ENCODE measurements at regions not wholly inside any gene's neighbourhood (a gene's known extent, or its start where the extent isn't known, plus 50 kb on each side); places are given as distances from the start of the nearest gene placed in this dataset.
"Not testable (repeated sequence)": the region's sequence is repeated elsewhere in the genome, so short reads cannot be mapped to it uniquely, and the experiment has no call there.

DNA sequence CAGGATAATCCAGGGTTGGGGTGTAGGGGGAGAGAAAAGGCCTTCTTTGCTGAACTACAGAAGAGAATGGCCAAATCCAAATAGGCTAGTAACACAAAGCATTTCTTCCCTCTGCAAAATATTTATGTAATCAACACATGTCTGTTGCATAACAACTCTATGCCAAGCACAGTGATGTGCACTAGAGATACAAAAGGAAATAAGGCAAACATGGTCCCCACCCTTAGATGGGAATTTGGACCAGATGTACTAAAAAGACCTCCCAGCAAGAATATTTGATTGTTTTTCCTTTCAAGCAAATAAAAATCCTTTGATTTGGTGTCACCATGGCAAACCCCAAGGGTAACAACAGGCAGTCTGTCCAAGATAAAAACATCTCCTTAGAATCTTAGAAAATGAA is 177.6 kb upstream of the FGF13 start:
- no peak for FAIRE-seq
- no peak for DNase-seq (ENCODE audit: extremely low spot score, insufficient read length, low read depth)

DNA sequence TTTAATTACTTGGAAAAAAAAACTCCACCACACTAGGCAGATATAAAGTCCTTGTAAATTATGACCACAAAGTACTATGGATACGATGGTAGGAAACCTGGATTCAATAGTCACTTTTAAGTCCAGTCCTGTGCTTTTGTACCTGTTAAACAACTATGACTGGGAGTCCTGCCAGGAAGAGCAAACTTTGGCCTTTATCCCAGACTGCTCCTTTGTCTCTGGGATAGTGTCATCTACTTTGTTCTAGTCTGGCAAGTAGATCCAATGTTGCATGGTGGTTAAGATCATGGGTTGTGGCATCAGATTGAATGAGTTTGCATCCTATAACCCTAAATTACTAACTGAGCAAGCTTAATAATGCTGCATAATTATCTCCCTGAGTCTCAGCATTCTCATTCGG is 175.3 kb upstream of the FGF13 start:
- FAIRE-seq = no peak
- no peak for DNase-seq (ENCODE audit: extremely low spot score, insufficient read length, low read depth)

DNA sequence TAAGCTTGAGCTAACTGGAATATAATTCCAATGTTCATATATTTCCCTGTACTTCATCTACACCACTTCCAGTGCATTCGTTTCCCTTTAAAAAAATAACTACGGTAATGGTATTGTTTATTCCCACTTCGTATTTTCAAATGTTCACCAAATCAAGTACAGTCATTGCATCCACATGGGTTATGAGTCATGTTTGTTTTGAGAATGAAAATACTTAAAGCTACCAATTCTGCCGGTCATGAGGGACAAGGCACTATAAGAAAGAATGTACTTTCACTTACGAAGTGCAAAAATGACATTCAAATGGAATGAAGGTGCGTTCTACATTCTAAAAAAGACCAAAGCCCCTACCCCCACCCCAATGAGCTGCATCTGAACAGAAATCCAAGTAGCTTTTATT is 174.4 kb upstream of the FGF13 start:
- FAIRE-seq = no peak
- no peak for DNase-seq (ENCODE audit: extremely low spot score, insufficient read length, low read depth)

DNA sequence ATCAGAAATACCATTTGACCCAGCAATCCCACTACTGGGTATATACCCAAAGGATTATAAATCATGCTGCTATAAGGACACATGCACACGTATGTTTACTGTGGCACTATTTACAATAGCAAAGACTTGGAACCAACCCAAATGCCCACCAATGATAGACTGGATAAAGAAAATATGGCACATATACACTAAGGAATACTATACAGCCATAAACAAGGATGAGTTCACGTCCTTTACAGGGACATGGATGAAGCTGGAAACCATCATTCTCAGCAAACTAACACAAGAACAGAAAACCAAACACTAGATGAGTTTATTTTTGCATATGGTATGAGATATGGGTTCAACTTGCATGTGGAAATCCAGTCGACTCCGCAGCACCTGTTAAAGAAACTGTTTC is 168.8 kb upstream of the FGF13 start:
- DNase-seq (ENCODE audit: extremely low spot score, insufficient read length, low read depth); FAIRE-seq: not testable (repeated sequence)

DNA sequence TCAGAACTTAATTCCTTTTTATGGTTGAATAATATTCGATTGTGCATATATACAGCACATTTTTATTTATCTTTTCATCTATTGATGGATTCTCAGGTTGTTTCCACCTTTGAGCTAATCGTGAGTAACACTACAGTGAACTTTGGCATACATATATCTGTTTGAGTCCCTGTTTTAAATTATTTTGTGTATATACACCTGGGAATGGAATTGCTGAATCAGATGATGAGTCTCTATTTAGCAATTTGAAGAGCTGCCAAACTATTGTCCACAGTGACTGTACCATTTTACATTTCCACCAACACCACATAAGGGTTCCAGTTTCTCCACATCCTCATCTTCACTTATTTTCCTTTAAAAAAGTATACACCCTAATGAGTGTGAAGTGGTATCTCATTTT is 166.2 kb upstream of the FGF13 start:
- no peak for DNase-seq (ENCODE audit: extremely low spot score, insufficient read length, low read depth)
- FAIRE-seq = no peak

DNA sequence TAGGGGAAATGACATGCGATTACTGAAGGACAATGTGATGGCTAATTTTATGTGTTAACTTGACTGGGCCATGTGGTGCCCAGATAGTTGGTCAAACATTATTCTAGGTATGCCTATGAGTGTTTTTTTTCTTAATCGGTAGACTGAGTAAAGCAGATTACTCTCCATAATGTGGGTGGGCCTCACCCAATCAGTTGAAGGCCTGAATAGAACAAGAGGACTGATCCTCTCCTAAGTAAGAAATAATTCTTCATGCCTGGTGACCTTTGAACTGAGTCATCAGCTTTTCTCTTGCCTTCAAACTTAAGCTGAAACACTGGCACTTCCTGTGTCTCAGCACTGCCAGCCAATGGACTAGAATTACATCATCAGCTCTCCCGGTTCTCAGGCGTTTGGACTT is 164.0 kb upstream of the FGF13 start:
- DNase-seq (ENCODE audit: extremely low spot score, insufficient read length, low read depth) (no peak), FAIRE-seq (no peak)

DNA sequence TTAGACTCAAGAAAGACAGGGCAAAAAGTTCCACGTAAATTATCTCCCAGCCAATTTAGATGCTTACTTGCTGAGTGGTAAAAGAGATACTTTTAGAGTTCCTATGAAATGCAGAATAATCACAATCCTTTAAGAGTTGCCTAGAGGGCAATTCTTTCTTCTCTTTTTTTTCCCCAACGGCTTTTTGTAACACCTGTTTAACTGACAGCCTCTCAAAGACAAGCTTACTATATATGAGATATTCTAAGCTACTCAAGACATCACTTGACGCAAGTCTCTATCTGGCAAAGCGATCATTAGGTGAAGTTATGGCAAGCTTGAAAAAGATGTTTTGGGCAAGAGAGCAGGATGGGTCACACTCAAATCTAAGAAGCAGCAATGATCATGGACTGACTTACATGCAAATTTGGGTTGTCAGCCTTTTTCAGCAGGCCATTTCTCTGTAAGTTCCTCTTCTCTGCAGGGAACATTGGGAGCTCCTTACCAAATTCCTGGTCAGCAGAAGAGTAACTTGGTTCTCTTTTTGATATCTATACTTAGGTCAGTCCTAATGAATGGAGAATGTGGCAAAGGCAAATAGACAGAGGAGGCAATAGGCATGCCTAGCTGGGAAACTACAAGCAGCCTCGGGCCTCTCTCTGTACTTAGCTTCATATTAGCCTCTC is 162.9 kb upstream of the FGF13 start:
- no peak for FAIRE-seq
- no peak for DNase-seq (ENCODE audit: extremely low spot score, insufficient read length, low read depth)

DNA sequence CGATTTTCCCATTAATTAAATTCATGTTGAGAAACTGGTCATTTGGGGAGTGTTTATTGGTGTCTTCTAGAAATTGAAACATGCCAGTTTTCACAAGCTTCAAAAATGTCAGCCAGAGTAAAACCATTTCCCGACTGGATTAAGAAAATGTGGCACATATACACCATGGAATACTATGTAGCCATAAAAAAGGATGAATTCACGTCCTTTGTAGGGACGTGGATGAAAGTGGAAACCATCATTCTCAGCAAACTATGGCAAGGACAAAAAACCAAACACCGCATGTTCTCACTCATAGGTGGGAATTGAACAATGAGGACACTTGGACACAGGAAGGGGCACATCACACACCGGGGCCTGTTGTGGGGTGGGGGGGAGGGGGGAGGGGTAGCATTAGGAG is 162.1 kb upstream of the FGF13 start:
- FAIRE-seq; DNase-seq (ENCODE audit: extremely low spot score, insufficient read length, low read depth): not testable (repeated sequence)

DNA sequence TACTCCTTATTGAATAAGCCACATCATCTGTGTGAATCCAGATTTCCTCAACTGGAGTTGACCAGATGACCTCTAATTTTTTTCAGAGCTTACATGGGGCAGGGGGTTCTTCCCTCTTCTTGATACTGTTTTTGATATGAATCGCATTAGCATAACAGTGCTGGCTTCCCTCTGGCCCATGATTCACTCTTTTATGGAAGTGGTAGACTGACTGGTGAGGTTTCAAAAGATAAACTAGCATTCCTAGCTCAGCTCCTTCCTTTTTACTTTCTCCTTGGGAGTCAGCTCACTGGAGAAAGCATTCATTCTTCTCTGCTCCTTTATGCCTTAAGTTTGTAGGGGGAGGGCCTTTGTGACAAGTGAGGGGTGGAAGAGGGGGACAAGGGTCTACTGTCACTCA is 161.0 kb upstream of the FGF13 start:
- FAIRE-seq (no peak), DNase-seq (ENCODE audit: extremely low spot score, insufficient read length, low read depth) (no peak)

DNA sequence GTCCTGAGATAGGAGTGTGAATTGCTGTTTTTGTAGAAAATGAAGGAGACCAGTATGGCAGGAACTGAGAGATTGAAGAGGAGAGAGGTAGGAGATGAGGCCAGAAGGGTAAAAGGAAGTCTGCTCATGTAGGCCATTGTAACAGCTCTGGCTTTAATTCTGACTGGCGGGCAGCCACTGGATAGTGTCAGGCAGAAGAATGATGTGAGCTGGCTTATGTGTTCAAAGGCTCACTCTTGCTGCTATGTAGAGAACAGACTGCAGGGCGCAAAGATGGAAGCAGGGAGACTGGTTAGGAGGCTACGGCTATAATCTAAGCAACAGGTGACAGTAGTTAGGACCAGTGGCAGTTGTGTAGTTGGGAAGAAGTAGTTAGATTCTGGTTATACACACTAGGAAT is 160.2 kb upstream of the FGF13 start:
- DNase-seq (ENCODE audit: extremely low spot score, insufficient read length, low read depth) = no peak
- FAIRE-seq = no peak

DNA sequence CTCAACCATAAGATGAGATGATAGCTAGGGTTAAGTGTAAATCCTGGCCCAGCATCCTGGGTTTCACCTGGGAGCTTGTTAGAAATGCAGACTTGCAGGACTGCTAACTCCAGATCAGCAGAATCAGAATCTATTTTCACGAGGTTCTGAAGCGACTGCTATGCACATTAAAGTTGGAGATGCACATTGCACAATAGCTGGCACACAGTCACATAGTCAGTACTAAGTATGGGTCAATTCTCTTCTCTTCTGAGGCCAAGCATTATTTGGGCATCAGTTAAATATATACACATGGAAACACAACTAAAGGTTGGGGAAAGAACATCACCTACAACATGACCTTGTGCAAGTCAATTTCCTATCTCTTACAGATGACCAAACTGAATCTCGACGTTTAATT is 155.1 kb upstream of the FGF13 start:
- FAIRE-seq = no peak
- no peak for DNase-seq (ENCODE audit: extremely low spot score, insufficient read length, low read depth)

DNA sequence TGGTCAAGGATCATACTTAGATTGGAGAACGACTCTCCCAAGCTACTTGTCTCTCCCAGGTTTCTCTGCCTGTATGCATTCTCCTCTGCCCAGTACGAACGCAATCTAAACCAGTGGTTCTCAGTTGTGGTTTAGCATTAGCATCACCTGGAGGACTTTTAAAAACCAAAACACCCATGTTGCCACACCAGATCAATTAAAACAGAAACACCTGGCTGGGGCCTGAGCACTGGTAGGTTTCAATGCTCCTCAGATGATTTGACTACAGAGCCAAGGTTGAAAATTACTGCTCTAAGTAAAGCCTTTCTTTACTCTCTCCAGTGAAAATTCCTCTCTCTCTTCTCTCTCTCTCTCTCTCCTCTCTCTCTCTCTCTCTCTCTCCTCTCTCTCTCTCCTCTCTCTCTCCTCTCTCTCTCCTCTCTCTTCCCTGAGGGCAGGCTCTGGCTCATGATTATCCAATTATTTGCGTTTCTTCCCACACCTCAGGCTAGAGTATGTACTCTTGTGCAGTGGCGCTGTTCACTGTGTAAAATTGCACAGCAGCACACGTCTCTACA is 153.7 kb upstream of the FGF13 start:
- DNase-seq (ENCODE audit: extremely low spot score, insufficient read length, low read depth) = no peak
- FAIRE-seq = no peak

DNA sequence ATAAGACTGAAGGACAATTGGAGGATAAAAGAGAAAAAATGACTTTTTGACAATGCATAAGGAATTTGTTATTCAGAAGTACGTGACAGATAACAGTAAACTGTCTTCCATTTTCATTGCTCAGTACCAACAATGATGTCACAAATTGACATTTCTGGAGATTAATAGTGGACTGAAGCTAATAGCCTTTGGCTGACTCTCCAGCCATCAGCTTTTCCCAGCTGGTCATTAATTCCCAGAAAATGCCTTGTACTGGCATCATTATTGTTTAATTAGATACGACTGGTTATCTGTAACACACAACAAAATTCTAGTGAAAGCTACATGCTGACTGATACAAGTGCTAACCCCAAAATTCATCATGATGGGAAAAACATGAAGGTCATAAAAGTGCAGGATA is 147.9 kb upstream of the FGF13 start:
- DNase-seq (ENCODE audit: extremely low spot score, insufficient read length, low read depth) (no peak), FAIRE-seq (no peak)

DNA sequence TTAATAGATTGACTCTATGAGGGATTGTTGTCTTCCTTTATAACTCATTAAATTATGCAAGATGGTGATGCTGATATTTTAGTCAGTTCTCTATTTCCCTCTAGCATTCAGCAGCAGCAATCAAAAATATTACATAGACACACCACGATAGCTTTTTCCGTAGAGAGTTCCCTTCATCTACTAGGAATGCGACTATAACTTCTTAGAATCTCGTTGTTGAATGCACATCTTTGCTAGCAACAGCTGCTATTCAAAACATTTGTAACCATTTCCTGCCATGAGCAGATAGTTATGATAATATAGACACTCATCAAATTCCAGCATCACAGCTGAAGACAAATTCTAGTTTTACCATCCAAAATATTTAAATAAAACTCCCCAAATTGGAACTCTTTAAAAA is 147.4 kb upstream of the FGF13 start:
- DNase-seq (ENCODE audit: extremely low spot score, insufficient read length, low read depth) = no peak
- FAIRE-seq = no peak

DNA sequence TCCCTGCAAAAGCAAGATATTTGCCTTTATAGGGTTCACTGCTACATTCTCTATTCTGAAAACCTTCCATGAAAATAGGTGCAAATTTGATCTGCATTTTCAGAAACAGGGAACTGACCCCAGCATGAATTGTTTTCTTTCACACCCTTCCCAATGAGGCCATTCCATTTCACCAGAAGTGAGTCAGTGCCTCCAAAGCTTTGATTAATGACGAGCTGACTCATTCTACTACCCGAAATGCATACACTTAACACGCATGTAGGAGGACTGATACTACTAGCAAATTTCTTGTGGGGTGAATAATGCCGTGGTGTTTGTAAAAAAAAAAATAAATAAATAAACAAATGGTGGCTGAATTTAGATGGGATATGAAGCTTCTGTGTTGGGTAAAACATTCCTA is 146.9 kb upstream of the FGF13 start:
- DNase-seq (ENCODE audit: extremely low spot score, insufficient read length, low read depth) (no peak), FAIRE-seq (no peak)

DNA sequence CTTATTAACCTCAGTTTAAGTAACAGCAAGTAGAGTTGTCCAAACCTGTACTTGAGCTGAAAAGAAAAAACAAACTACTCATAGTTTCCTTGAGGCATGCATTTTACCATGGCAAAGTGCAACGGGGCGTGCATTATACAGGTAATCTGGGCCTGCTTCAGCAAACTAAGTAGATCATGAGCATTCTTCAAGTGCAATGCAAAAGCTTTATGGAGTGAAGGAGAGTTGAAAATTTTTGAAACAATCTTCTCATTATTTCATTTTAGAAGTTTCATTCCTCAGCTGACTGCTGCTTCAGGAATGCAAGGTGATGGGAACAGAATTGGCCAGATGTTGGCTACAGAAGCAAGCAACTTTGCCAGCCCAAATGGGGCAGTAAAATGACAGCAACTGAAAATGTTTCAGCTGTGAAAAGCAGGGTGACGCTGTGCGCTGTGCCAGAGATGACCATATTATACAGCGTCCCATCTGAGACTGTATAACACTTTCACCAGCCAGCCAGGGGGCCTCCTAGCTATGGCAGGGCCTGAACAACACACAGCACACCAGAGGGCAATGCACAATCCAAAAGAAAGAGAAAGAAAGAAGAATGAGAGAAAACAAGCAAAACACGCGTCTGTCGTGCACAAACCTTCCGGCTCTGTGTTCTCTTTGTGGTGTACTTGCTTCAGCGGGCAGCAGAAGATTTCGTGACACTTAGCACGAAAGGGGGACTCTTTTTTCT is 145.5 kb upstream of the FGF13 start:
- DNase-seq (ENCODE audit: extremely low spot score, insufficient read length, low read depth) = no peak
- FAIRE-seq = no peak

DNA sequence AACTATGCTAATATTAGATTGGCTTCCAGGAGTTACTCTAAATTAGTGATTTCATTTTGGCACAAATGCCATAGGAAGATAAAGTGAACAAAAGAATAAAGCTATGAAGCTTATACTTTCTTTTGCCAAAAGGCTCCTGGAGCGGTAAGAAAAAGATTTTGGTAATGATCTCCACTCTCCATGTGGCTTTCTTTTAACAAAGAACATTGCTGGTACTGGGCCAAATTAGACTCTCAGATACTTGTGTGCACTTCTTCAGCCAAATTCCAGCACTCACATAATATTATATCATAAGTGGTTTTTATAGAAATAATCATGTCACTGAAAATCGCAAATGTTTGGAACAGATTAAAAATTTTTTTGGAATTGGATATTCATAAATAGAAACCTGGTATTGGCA is 142.4 kb upstream of the FGF13 start:
- no peak for FAIRE-seq

DNA sequence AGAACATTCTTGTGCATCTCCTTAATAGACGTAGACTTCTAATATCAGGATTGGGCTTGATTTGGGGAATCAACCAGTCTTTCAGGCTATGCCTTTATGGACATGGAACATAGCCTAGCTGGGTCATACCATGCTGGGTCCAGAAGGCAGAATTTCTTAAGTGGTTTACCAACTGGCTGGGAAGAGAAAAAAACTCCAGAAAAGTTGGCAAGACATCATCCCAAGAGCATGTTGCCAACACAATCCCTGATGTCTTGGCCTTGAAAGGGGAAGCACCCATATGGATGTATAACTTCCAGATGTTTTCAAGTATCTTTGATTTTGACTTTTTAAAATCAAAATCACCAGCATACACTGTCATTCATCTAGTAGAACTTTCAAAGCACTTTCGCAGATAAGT is 138.0 kb upstream of the FGF13 start:
- FAIRE-seq (no peak), DNase-seq (ENCODE audit: extremely low spot score, insufficient read length, low read depth) (no peak)

More for the DNA sequence above, 142.4 kb upstream of the FGF13 start:
- DNase-seq (ENCODE audit: extremely low spot score, insufficient read length, low read depth) = no peak

DNA sequence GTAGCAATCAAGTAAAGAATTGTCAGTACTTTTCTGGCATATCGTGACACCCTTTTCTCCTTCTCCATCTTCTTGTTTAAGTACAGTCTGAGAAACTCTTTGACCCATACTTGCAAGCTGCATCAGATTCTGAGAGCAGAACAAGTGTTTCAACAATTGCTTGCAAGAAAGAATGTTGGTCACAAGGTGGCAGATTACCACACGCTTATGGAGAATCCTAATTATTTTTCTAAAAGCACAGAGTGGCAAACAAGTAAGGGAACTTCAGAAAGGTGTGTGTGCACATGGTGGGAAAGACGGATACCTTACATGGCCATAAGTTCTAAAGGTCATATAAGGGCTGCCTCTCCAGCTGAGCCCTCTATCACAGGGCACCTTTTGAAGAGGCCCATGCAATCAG is 136.4 kb upstream of the FGF13 start:
- no peak for FAIRE-seq
- DNase-seq (ENCODE audit: extremely low spot score, insufficient read length, low read depth) = no peak

DNA sequence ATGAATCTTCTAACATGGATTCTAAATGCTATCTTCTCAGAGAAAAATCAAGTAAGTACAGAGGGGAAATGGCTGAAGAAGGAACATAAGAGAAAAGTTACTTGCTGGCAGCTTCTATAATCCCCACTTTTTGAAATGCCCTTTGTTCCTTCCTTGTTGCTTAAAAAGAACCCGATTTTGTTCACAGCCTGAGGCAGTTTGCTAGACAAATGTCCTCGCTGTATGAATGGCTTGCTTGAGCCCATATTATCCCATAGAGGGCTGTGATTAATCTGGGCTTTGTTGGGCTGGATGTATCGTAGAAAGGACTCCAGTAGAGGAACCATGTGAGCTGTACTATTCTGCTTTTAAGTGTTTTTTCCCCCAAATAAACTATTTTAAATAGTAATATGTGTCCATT is 134.3 kb upstream of the FGF13 start:
- DNase-seq (ENCODE audit: extremely low spot score, insufficient read length, low read depth) = no peak
- no peak for FAIRE-seq

DNA sequence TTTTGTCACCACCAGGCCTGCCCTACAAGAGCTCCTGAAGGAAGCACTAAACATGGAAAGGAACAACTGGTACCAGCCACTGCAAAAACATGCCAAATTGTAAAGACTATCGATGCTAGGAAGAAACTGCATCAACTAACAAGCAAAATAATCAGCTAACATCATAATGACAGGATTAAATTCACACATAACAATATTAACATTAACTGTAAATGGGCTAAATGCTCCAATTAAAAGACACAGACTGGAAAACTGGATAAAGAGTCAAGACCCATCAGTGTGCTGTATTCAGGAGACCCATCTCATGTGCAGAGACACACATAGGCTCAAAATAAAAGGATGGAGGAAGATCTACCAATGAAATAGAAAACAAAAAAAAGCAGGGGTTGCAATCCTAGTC is 95.9 kb upstream of the FGF13 start:
- not testable (repeated sequence) for DNase-seq (ENCODE audit: extremely low spot score, insufficient read length, low read depth); FAIRE-seq

DNA sequence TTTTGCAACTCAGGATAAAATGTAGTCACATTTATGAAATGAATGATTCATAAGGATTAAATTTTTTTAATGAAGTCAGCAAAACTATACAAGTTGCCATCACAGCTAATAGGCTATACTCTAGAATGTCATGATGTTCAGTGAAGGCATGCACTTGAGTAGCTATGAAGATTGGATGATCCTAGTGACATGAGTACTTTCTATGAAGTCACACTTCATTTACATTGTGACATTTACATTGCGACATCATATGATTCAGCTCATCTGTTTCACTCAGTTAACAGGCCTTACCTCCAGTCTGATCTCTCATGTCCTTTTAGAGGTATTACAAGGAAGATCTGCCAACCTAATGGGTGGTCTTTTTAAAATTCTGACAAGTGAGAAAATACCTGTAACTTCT is 82.7 kb upstream of the FGF13 start:
- DNase-seq (ENCODE audit: extremely low spot score, insufficient read length, low read depth) = no peak
- no peak for FAIRE-seq
